ENCODE measurements at regions not wholly inside any gene's neighbourhood (a gene's known extent, or its start where the extent isn't known, plus 50 kb on each side); places are given as distances from the start of the nearest gene placed in this dataset.

GRCh38 chr1:229949500-229949899 is 117.5 kb upstream of the GALNT2 start:
- Histone ChIP-seq H3K9ac (ENCODE audit: low read length) (no peak overlapping the region), H3K27me3 (ENCODE audit: low read depth, low read length) (peaks cover 16% of the 10 kb centered on the region; the same call in 1 of the 2 replicates), H2AFZ (ENCODE audit: low read depth, low read length) (no peak overlapping the region), H3K4me1 (ENCODE audit: low read length) (no peaks in the 10 kb centered on the region), H3K79me2 (ENCODE audit: low read length) (no peaks in the 10 kb centered on the region), H3K4me2 (ENCODE audit: low read length) (no peak overlapping the region), H3K9me3 (ENCODE audit: insufficient read depth, low read length) (no peaks in the 10 kb centered on the region), H3K4me3 (ENCODE audit: low read length) (no peak overlapping the region), H4K20me1 (ENCODE audit: insufficient read depth, low read length) (no peaks in the 10 kb centered on the region), H3K27ac (ENCODE audit: low read length) (no peak overlapping the region), H3K36me3 (replicated peaks; ENCODE audit: low read depth, low read length) (no peaks in the 10 kb centered on the region)
- TF ChIP-seq CTCF (IDR thresholded peaks at IDR 0.05; ENCODE audit: low read depth, low read length): no peak

GRCh38 chr1:229950020-229950419 is 117.0 kb upstream of the GALNT2 start:
- Histone ChIP-seq H3K4me2 (ENCODE audit: low read length) (no peak overlapping the region), H3K79me2 (ENCODE audit: low read length) (no peaks in the 10 kb centered on the region), H3K4me1 (ENCODE audit: low read length) (no peaks in the 10 kb centered on the region), H3K27me3 (ENCODE audit: low read depth, low read length) (peaks cover 16% of the 10 kb centered on the region; the same call in 1 of the 2 replicates), H3K9ac (ENCODE audit: low read length) (no peak overlapping the region), H3K4me3 (ENCODE audit: low read length) (no peak overlapping the region), H4K20me1 (ENCODE audit: insufficient read depth, low read length) (no peaks in the 10 kb centered on the region), H2AFZ (ENCODE audit: low read depth, low read length) (no peak overlapping the region), H3K36me3 (replicated peaks; ENCODE audit: low read depth, low read length) (no peaks in the 10 kb centered on the region), H3K9me3 (ENCODE audit: insufficient read depth, low read length) (no peaks in the 10 kb centered on the region), H3K27ac (ENCODE audit: low read length) (no peak overlapping the region)
- TF ChIP-seq CTCF (IDR thresholded peaks at IDR 0.05; ENCODE audit: low read depth, low read length): no peak
- no peak for TF ChIP-seq EZH2phosphoT487 (IDR thresholded peaks at IDR 0.05; ENCODE audit: low read depth)

- Histone ChIP-seq H3K27me3 (ENCODE audit: low read depth, low read length) (peaks cover 16% of the 10 kb centered on the region; the same call in 1 of the 2 replicates), H4K20me1 (ENCODE audit: insufficient read depth, low read length) (no peaks in the 10 kb centered on the region), H3K36me3 (replicated peaks; ENCODE audit: low read depth, low read length) (no peaks in the 10 kb centered on the region), H2AFZ (ENCODE audit: low read depth, low read length) (no peak overlapping the region), H3K4me1 (ENCODE audit: low read length) (no peaks in the 10 kb centered on the region), H3K79me2 (ENCODE audit: low read length) (no peaks in the 10 kb centered on the region), H3K27ac (ENCODE audit: low read length) (no peak overlapping the region), H3K9ac (ENCODE audit: low read length) (no peak overlapping the region), H3K4me2 (ENCODE audit: low read length) (no peak overlapping the region), H3K9me3 (ENCODE audit: insufficient read depth, low read length) (no peaks in the 10 kb centered on the region), H3K4me3 (ENCODE audit: low read length) (no peak overlapping the region)
- TF ChIP-seq CTCF (IDR thresholded peaks at IDR 0.05; ENCODE audit: low read depth, low read length) (no peak), EZH2phosphoT487 (IDR thresholded peaks at IDR 0.05; ENCODE audit: low read depth) (no peak)
Measured at GRCh38 chr1:229950908-229951307, 116.1 kb upstream of the GALNT2 start.

GRCh38 chr1:229951856-229952534 is 115.0 kb upstream of the GALNT2 start:
- Histone ChIP-seq H3K4me1 (ENCODE audit: low read length) (no peaks in the 10 kb centered on the region), H4K20me1 (ENCODE audit: insufficient read depth, low read length) (no peaks in the 10 kb centered on the region), H3K27me3 (ENCODE audit: low read depth, low read length) (peaks cover 12% of the 10 kb centered on the region; the same call in 1 of the 2 replicates), H3K9ac (ENCODE audit: low read length) (no peak overlapping the region), H3K36me3 (replicated peaks; ENCODE audit: low read depth, low read length) (no peaks in the 10 kb centered on the region), H3K4me3 (ENCODE audit: low read length) (no peak overlapping the region), H2AFZ (ENCODE audit: low read depth, low read length) (no peak overlapping the region), H3K27ac (ENCODE audit: low read length) (no peak overlapping the region), H3K79me2 (ENCODE audit: low read length) (no peaks in the 10 kb centered on the region), H3K4me2 (ENCODE audit: low read length) (no peak overlapping the region), H3K9me3 (ENCODE audit: insufficient read depth, low read length) (no peaks in the 10 kb centered on the region)
- no peak for TF ChIP-seq EZH2phosphoT487 (IDR thresholded peaks at IDR 0.05; ENCODE audit: low read depth)
- TF ChIP-seq CTCF (IDR thresholded peaks at IDR 0.05; ENCODE audit: low read depth, low read length): no peak

Measured in OCI-LY3 (cell line).